Activated effector memory CD4-positive, alpha-beta T cell treated with Interleukin-2 at 50 U/mL for 16 hours (primary cell): ENCODE measurements at regions not wholly inside any gene's neighbourhood (a gene's known extent, or its start where the extent isn't known, plus 50 kb on each side); places are given as distances from the start of the nearest gene placed in this dataset.
A peak's percentile ranks its signal among the peaks of the same experiment; 100 is the strongest.

Experiments
- DNase-seq: peaks from one replicate; pipeline ENCODE4 v3.0.0-alpha.2; 2020

DNA sequence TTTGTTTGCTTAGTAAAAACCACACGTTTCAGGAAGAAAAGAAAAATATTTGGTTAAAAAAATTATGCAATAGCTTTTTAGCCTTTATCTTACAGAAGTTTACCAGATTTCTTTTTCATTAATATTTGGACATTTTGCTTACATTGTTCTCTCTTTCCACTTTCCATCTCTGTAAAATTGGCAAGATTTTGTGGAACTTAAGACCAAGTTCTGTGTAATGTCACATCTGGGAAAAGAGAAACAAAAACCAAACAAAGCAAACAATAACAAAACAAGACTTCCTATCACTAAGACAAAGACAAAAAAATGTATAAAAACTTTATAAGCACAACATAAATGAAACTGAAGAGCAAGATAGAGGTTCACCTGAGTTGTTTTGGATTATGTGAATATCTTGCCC is 1392.1 kb upstream of the CELF4 start:
- DNase-seq = no peak

DNA sequence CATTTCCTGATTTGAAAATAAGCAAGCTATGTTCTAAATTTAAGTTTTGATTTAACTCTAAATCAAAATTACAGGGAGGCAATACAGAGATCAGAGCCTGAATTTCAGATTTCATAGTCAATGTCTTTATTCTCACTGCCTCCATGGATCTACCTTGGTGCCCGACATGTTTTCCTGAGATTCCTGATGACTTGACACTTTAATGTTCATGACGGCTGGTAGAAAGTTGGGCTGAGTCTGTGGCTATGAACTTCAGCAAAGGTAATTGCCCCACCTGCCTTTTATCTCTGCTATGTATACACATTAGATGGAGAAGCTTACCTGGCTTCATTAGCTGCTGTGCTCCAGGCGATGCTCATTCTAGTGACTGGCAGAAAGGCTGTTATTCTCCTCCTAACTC is 1390.5 kb upstream of the CELF4 start:
- no peak for DNase-seq

DNA sequence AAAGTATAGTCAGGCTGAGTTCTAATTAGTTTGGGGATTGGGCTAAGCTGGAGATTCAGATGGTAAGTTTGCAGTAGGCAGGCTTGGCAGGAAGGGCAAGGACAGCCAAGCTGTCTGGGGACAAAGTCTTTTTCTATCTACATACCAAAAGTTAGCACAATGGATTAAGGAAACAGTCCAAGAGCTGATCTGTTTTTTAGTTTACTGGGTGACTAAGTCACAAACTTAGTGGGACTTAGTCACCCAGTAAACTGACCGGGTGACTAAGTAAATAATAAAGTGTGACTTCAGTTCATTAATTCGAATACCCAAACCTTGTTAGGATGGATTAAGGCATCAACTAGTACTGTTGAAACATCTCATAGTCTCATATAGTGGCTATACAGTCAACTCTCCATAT is 1386.0 kb upstream of the CELF4 start:
- DNase-seq = no peak

DNA sequence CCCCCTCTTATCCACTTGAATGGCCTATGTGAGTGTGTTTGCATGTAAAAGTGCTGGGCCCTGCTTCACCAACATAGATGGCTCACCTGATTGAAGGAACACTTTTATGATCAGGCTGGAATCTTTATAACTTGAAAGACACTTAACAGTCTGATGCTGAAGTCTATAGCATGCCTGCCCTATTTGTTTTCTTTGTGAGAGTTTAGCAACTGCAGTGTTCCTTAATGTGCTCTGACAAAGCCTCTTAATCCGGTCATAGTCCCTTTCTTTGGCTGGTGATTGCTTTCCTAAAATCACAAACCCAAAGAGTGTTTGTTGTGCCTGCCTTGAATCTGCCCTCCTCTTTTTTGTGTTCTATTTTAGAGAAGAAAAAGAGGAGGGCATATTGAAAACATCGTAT is 1382.8 kb upstream of the CELF4 start:
- DNase-seq = no peak

DNA sequence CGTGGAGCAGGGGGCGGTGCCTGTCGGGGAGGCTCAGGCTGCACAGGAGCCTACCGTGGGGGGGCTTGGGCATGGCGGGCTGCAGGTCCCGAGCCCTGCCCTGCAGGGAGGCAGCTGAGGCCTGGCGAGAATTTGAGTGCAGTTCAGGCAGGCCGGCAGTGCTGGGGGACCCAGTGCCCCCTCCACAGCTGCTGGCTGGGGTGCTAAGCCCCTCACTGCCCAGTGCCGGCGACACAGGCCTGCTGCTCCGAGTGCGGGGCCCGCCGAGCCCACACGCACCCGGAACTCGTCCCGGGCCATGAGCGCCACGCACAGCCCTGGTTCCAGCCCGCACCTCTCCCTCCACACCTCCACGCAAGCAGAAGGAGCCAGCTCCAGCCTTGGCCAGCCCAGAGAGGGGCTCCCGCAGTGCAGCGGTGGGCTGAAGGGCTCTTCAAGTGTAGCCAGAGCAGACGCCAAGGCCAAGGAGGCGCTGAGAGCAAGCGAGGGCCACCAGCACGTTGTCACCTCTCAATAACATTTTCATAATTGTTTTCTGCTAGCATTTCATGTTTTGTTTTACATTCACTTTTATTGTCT is 1378.9 kb upstream of the CELF4 start:
- no peak for DNase-seq

DNA sequence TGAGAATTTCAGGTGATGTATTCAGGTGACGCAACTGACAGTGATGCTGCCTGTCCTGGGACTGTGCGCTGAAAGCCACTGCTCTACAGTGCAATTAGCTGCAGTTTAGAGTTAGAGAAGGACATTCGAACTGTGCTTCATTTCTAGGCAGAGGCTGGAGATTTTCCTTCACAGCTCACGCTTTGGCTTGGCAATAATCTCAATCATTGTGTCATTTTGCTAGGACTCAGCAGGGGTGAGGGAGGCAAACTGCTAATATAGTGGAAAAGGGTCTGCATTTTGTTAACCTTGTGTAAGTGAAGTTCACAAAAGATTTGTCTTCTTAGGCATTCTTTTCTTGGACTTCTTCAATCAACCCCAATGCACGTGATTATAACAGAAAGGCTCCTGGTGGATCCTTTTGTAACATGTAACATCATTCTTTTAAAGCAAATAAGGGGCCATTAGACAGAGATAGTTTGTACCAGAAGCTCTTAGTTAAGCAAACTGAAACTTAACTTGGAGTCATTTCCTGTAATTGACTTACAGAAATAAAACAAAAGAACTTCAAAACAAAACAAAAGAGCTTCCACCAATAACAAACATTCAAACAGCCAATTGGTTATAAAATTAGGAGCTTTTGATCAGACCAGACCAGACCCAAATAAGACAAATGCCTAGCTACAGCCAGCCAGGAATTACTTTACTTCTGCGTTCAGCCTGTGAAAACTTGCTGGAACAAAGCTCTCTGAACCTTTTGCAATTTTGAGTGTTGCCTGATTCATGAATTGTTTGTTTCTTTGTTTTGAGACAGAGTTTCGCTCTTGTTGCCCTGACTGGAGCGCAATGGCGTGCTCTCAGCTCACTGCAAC is 1376.3 kb upstream of the CELF4 start:
- no peak for DNase-seq

DNA sequence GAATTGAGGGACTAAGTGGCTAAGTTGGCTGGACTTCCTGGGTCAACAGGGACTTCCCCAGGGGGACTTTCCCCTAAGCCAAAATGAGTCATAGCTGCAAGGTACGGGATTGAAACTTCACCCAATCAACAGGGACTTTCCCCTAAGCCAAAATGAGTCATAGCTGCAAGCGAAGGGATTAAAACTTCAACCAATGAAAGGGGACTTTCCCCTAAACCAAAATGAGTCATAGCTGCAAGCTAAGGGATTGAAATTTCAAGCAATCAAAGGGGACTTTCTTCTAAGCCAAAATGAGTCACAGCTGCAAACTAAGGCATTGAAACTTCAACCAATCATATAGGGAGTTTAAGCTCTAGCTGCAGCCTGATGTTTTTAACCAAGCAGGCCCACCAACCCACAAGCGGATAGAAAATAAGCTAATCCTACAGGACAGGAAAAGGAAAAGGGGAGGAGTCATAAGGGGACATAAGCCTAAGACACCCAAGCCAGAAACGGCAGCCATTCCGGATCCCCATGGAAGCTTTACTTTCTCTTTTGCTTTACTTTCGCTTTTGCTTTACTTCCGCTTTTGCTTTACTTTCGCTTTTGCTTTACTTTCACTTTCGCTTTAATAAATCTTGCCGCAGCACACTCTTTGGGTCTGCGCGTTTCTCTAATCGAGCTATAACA is 1375.4 kb upstream of the CELF4 start:
- DNase-seq = peak; percentile 41

DNA sequence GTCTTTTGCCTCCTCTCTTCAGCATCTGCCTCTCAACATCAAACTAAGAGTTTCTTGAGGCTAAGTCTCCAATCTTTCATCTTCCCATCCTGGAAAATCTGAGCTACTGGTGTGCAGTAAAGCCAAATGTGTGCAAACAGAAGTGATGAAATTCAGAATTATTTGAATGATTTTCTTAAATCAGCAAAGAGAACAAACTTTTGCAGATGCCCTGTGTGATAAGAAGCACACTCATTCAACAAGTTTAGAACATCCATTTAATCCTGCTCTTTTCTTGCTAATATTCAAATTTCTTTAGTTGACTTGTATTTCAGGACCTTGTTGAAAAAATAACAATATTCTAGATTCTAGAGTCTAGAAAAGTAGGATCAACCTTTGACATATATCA is 1374.9 kb upstream of the CELF4 start:
- no peak for DNase-seq

DNA sequence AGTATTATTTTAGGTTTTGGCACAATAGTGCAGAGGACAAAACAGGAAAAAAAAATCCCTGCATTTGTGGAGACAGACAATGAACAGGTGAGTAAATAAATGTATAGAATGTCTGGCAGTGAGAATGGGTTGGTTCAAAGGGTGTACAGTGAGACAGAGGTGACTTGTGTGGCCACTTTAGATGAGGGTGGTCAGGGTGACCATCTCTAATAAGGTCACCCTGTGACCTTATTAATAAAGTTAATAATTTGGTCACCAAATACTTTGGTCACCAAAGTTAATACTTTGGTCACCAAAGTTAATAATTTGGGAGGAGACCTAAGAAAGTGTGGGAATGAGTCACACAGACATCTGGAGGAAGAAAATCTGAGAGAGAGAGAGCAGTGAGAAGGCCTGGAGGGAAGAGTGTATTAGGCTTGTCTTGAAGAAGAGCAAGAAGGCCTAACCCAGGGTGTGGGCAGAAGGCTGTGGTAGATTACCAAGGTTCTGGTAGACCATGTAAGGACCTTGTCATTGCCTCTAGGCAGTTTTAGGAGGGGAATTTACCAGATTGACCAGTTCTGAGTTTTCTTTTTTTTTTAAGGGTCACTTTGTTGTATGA is 1368.4 kb upstream of the CELF4 start:
- DNase-seq = no peak

DNA sequence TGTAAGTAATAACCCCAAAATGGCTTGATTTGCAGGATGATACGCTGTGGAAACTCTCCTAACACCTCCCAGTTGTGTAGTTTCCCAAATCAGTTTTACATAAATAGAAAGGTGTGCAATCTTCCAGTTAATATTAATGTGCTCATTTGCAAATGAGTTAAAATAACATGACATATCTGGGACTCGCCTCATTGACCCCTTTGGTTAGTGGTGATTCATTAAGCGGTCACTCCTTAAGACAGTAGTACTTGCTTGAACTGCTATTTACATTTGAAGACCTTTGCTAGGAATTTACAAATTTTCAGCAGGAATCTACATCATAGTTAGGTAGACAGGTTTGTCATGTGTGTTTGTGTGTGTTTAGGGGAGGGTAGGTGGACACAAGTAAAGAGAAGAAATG is 1367.7 kb upstream of the CELF4 start:
- no peak for DNase-seq

DNA sequence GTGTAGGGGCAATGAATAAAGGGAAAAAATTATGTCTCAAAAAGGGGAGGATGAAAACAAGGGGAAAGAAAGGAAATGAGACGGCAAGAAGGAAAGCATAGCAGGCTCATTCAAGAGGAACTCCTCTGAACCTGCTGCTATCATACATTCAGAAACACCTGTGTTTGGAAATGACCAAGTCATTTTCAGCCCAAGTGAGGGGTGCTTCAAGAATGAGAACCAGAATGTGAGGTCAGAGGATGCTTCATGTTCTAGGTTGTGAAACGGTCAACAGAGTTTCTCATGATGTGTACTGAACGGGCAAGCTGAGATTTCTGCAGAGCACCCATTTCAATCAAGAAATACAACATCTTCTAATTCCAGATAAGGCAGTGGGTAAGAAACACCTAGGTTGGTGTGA is 1367.2 kb upstream of the CELF4 start:
- no peak for DNase-seq

DNA sequence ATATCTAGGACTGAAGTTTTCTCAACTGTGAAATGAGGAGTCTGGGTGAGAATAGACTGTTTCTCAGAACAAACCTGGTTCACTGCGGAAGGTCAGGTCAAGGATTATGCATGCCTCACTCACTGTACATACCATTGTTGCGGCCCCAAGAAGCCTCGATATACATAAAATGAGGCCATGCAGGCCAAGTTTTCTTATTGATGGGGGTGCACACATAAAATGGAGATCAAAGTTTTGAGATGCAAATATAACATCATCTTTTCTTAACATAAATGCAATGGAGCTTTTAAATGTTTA is 1366.1 kb upstream of the CELF4 start:
- no peak for DNase-seq

DNA sequence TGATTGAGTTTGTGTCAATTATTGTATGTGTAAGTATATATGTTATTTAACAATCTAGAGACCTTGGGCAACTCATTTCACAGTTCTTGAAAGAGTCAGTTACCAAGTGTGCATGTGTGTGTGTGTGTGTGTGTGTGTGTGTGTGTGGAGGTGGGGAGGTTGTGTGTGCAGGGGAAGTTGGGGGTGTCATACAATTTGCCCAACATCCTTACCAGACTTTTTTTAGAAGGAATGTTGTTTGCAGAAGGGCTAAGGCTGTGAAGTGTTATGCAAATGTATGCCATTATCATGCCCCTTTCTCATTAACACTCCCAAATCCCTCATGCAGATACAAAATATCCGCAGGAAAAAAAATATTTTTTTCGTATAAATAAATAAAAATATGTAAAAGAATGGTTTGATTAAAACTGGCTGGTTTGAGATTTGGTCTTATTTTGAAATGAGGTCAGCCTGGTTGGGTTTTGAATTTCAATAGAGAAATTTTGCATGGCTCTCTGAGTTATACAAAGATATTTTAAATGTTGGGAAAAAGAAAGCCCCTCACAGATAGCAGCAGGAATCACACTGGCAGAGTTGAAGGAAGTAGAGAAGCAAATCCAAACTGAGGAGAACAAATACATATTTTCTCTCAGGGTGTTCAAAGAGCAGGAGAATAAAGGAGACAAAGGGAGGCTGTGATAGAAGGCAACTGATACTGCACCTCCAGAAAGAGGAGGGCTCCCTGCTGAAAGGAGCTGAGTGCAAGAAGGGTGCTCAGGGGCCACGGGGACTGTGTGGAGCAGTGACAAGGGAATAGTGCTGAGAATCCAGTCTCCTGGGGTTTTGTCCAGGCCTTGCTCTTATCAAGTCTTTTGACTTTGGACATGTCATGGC is 1365.5 kb upstream of the CELF4 start:
- no peak for DNase-seq

DNA sequence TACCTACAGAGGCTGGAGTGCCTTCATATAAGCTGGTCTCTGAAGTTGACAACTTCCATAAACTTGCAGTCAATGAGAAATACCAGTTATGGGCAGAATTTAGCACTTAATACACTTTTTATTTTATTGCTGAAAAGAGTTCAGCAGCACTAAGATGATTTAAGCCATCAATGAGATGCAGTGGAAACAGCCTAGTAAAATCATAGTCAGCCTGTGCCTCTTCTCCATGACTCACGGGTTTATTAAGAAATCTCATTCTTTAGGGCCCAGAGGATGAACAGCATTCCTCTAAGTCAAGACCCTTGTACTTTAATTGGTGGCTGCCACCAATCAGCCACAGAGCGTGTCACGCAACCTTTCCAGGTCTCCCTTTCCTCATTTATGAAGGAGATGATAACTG is 1357.9 kb upstream of the CELF4 start:
- DNase-seq = no peak

DNA sequence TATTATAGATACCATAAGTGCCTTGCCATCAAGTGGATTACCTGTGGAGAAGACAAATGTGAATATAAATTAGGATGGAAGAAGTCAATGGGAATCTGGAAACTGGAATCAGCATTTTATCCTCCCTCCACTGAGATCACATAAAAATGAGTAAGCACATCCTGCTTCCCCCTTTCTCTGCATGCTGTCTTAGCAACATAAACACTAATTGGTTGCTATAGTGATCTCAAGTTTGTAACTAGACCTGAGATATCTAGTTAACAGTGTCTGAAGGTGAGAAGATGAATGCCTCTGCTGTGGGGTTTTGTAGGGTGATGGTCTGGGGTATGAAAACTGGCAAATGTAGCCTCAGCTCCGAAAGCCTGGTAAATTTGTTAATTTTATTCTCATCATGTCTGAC is 1357.5 kb upstream of the CELF4 start:
- no peak for DNase-seq

DNA sequence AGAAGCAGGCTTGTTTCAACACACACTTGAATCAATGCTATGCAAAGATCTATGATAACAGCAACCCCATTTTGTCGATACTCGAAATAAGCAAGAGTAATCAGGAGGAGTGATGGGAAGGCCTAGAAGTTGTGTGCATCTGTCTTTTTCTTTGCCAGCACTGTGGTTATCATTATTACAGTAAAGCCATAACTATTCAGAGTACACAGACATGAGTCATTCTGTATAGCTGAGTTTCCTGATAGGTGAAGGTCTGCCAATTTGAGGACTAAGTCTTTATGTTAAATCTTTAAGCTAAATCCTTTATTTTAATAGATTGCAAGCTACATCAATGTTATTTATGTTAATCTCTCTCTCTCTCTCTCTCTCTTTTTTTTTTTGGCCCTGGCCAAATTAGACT is 1344.4 kb upstream of the CELF4 start:
- DNase-seq = no peak

DNA sequence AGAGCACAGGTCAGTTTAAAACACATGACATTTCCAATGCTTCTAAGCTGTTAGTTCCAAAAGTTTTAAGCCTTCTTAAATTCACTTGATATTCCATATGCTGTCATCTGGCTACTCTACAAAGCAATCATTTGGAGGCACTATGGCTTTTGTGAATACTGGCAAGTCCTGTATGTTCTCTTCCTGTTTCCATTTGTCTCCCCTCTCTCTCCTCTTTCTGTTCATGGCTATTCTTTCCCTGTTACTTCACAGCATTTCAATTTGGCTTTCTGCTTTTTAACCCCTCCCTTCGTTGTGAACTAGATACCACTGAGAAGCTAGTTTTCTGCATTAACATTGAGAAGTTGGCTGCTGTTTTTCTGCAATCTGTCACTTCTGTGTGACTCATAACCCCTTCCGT is 1337.2 kb upstream of the CELF4 start:
- DNase-seq = no peak

DNA sequence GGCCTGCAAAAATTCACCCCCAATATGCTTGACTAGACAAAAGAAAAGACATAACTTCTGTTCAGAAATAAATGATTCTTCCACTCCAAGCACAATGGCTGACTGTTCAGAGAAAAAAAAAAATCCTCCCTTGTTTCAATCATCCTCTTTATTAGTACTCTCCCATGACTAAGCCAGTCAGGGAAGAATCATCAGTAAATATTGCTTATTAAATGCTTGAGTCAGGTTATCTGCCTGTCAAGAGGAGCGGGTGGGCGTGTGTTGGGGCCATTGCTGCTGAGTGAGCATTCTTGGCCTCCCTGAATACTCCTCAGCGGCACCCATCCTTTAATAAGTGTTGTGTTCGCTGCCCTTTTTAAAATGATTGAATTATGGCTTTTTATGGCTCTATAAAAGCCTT is 1334.8 kb upstream of the CELF4 start:
- no peak for DNase-seq

DNA sequence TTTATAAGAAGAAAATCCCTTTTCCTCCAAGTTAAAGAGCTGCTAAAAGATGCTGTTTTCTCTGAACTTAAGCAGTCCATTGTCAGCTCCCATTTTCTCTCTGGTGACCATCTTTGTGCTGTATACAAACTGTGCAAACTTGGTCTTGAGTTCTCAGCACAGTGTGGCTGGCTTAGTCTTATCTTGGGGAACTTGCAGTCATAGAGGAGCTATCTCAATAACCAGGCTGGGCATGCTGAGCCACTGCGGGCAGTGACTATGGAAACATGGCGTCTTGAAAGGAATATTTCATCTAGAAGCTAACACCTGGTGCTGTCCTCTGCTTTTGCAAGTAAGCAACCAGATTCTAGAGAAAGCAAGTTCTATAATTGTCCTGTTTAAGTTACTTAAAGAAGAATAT is 1334.4 kb upstream of the CELF4 start:
- no peak for DNase-seq

DNA sequence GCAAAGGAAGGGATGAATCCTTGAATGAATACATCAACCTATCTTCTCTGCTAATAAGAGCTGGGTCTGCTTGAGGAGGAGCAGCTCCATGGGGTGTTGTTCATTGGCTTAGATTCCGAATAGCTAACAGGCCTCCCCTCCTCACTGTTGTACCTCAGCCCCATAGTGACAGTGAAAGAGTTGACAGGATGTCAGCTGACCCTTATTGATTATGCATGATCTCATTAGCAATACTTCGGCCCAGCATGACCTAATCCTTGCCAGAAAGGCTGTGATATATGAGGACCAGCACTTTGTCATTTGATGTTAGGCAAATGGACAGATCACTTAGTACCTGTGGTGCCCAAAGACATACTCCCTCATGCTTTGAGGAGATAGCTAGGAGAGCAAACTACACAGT is 1333.7 kb upstream of the CELF4 start:
- DNase-seq = no peak

DNA sequence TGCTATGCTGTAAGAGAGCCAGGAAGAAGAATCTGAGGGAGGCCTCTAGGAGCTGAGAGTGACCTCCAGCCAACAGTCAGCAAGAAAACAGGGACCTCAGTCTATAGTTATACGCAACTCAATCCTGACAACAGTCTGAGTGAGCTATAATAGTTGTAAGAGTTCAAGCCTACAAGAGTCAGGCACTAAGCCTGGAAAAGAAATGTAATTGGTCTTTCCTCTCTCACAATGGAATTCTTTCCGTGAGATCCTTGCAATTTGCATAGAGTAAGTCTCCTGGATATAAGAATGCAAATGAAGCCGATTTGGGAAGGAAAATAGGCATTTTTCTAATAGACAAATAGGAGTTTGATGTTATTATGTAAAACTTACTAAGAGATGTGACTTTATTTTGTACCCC is 1332.6 kb upstream of the CELF4 start:
- no peak for DNase-seq

DNA sequence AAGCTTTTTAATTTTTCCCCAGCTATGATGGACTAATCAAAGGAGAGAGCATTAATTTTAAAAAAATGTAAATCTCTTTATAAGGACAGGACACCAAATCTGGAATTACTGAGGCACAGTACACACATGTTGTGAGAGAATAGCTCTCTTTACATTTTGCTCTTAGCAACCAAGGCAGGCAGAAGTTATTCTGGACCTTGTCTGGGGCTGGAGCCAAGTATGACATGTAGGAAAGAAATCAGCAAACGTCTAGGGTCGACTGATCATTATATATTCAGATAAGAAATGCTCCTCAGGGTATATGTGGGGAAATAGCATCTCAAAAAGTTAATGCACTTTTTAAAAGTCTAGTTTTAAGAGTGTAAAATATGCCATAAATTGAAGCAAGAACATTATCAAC is 1330.0 kb upstream of the CELF4 start:
- DNase-seq = no peak

DNA sequence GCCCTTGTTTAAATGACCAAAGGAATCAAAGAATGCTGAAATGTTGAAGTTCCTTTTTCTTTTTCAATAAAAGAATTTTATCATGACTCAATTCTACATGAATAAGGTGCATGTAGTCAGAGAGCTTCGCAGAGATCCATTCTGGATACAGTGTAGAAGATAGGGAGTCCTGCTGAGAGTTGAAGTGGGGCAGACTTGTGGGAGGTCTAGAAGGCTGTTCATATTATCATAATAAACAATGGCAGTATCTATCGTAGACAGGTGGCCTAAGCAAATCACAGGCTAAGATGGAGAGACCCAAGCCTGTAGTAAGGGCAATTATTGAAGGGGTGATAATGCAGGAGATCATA is 1322.0 kb upstream of the CELF4 start:
- DNase-seq = no peak
